NCI-H2107 treated with DMSO at 0.1 percent for 48 hours (cell line): ENCODE measurements at regions not wholly inside any gene's neighbourhood (a gene's known extent, or its start where the extent isn't known, plus 50 kb on each side); places are given as distances from the start of the nearest gene placed in this dataset.

ENCODE experiments used
- DNase-seq: peaks from one replicate; lab custom pipeline; 2025; ENCODE audit not compliant: unreplicated experiment; lab: John Stamatoyannopoulos, UW

DNA sequence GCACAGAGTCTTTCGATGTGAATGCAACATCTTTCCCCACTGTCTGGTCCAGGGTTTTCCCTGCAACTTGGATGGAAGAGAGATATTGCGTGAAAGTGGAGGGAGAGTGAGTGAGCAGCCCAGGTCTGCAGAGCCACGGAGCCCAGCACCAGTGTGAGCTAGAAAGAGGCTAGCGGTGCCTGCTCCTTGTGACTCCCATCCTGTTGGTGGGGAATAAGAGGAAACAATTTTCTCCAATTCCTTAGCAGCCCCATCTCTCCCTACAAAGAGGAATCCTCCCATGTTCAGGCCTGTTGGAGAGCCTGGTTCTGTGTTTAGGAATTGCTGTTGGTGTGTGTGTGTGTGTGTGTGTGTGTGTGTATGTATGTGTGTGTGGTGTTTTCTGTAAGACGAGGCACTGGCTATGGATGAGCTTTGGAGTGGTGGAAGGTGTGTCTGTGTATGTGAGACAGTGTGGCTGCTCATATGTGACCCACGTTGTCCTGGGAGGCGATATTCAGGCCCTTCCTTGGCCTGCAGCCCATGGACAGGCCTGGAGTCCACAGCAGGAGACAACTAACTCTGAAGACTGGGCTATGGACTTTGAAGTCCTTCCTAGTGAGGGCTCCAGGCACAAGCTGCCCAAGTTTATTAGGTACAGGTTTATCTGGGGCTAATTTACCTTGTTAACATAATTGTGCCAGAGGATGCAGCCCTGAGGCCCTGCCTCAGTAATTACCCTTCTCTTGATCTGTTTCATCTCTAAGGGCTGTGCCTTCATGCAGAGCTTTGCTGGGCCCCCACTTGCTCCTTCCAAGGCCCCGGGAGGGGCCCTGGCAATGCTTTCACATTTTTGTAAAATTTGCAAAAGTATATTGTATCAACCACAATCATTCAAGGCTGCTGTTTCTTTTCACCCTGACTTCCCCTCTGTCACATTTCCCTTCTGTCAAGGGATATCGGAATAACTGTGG is 88.6 kb upstream of the HAAO start:
- DNase-seq = no peak

DNA sequence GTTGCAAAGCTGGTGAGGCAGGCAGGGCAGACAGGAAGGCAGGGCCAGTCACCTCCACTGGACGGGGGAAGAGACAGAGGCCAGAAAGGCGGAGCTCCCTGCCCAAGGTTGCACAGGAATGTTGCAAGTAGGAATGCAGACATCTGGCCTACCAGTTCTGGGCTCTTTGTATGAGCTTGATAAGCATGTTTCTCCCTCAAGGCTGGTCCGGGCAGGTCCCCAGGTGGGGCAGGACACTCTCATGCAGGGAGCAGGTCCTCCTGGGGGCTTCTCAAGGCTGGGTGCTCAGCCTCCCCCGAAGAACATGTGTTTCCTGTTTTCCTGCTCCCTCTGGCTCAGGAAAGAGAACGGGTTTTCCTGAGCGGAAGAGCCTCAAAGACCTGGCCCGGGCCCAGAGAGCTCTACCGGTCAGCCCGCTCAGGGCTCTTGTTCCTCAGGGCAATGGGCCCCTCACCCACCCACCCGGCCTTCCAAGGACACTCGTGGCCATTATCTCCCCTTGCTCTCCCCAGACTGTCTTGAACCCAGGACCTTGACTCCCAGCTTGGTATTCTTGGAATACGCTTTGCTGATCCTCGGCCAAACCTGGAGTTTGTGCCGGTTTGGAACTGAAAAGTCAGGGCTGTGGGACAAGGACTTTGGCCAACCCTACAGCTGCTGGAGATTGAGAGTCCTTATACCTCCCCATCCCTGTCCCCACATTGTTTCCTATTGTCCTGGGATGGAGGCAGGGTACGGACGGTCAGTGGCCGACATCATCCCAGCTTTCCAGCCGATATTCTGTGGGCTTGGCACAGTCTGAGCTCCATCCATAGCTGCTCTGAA is 87.7 kb upstream of the HAAO start:
- DNase-seq = no peak

DNA sequence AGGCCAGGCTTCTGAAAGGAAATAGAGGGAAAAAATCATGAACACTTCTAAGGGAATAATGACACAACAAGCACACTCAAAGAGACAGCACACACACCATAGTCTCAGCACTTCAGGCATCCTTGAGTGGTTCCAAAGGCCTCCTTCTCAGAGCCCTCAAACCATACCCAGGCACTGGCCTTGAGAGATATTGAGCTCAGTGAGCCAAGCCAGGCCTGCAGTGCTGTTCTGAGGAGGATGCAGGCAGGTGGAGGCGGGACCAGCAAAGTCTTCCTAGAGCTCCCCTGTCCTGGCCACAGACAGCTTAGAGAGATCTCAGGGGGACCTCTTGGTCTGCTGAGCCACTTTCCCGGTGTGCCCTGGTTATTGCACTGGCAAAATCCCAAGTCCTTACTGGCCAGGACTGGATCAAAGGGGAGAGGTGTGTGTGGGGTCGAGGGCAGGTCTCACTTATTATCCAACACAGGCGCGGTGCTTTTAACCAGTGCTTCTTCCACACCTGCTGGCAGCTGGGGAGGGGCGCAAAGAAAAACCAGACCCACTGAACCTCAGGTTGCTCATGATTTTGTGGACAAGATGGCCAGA is 86.8 kb upstream of the HAAO start:
- DNase-seq = no peak

DNA sequence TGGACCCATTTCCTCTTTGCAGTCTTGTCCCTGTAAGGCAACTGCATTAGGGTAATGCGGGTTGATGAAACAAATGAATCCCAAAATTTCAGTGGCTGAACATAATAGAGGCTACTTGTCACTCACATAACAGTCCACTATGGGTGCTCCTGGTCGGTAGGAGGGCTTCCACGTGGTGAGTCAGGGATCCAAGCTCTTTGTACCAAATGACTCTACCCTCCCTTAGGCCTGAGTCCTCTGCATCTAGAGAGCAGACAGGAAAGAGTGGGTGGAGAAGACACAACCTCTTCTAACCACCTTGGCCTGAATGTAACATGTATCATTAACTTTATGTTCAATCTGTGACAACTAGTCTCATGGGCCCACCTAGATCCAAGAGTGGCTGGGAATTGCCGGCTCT is 86.2 kb upstream of the HAAO start:
- no peak for DNase-seq

DNA sequence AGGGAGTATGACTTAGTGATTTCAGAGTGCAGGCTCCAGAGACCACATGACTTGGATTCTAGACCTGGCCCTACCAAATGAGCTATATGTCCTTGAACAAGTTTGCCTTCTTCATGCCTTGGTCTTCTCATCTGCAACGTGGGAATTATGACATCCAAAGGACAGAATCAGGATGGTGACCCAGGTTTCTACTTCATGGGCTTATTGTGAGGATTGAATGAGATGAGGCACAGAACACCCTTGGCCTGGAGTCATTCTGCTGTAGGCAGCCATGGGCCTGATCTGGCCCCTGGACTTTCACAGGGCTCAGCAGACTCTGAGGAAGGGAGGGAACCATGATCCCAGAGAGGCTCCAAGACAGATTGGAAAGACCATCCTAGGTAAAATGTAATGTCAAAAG is 85.6 kb upstream of the HAAO start:
- DNase-seq = no peak

DNA sequence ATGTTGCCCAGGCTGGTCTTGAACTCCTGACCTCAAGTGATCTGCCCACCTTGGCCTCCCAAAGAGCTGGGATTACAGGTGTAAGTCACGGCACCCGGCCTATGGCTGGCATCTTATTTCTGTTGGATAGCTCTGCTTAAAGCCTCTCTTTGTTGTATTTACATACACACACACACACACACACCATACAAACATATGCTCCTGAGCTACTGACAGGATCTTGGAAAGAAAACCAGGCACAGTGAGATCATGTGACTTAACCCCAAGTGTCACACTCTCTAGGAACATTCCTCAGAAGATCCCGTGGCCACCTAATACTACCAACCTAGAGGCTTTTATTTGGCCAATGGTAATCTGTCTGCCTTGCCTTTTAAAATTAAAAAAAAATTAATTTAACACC is 85.1 kb upstream of the HAAO start:
- no peak for DNase-seq

DNA sequence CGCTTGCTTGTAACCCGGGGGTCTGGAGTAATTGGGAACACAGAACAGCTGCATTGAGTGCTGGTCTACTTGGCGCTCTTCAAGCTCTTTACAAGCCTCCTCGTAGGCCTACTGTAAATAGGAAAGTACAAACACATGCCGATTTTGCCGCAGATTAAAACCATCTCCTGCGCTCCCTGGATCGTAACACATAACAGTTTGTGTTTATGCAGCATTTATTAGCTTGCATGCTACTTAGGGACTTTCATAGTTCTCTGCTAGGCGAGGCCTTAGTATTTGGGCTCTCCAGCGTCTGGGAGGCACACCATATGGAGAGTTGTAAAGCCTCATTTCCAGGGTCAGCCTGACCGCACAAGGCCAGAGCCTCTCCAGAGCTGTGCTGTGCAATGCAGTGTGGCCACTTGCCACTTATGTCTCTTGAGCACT is 84.0 kb upstream of the HAAO start:
- no peak for DNase-seq

DNA sequence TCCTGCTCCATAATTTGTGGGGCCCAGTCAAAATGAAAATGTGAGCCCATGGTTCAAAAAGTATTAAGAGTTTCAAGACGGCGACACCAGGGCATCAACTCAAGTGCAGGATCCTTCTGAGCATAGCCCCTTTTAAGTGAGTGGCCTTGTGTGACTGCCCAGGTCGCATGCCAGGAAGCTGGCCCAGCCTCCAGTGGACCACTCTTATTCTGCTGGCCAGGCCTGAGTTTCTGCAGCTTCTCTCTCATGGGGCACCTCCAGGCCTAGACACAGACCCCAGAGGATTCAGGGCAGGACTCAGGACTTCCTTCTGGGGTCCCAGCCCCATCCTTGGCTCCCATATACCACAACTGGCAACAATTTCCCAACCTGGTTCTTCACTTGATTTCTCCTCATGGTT is 83.5 kb upstream of the HAAO start:
- no peak for DNase-seq

DNA sequence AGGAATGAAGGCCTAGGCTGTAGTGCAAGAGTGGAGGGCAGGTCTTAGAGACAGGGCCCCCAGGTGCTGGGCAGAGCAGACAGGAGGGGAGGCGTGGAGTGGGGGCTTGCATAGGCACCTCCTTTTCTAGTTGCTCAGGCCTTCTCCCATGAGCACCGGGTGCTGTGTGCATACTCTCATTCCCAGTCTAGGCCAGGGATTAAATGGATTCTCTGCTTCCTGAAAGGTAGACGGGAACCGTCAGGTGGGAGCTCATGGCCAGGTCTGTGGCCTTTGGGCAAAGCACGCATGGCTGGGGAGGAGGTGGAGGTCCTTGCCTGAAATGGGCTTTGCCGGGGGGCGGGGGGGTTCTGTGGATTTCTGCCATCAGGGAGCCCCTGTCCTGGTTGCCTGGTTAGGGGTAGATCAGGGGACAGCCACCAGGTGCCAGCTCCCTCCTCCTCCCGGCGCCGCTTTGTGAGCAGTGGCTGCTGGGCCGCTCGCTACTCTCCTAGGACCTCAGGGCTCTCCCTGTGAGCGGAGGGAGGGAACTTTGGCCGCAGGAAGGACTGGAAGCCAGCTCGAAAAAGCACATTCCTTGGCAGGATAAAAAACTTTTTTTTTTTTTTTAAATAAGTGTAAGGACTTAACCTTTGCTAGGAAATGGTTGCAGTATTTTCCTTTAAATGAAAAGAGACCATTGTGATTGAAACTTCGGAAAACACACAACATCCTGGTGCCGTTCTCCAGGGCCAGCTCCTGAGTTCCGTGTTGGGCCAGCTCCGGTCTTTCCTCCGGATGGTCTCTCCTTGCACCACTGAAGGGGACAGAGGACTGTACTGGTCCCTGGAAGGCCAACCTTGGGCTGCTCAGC is 82.8 kb upstream of the HAAO start:
- DNase-seq = no peak

DNA sequence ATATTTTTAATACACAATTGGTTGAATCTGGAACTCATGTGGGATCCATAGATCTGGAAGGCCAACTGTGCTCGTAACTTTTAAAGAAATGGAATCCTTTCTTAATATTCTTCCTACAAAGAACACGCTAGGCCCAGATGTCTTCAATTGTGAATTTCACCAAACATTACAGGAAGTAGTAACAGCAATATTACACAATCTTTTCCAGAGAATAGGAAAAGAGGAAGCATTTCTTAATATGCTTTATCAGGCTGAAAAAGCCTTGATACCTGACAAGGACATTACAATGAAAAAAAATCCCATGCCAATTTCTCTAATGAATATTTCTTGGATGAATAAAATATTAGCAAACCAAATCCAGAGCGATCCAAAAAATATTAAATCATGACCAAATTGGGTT is 80.3 kb upstream of the HAAO start:
- DNase-seq = no peak

DNA sequence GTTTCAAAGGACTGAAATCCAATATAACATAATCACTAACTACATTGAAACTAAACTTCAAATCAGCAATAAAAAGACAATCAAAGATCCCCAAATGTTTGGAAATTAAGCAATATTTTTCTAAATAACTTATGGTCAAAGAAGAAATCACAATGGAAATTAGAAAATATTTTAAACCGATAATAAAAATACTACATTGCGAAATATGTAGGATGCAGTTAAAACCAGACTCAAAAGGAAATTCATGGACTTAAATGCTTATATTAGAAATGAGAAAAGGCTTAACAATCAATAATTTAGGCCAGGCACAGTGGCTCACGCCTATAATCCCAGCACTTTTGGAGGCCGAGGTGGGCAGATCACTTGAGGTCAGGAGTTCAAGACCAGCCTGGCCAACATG is 79.0 kb upstream of the HAAO start:
- DNase-seq = no peak

DNA sequence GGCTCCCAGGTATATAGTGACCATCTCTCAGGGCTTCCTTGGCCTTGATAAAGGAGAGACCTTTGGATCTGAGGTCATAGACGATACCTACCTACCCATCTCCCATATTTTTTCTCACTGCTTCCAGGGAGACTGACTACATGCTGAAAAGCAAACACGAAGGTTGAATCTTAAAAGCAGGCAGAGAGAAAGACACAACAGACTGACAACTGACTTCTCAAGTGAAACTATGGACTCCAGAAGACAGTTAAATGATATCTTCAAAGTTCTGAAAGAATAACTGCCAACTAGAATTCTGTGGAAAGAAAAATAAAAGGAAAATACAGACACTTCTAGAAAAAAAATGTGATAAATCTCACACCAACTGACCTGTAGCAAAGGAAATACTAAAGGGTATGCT is 76.5 kb upstream of the HAAO start:
- DNase-seq = no peak

DNA sequence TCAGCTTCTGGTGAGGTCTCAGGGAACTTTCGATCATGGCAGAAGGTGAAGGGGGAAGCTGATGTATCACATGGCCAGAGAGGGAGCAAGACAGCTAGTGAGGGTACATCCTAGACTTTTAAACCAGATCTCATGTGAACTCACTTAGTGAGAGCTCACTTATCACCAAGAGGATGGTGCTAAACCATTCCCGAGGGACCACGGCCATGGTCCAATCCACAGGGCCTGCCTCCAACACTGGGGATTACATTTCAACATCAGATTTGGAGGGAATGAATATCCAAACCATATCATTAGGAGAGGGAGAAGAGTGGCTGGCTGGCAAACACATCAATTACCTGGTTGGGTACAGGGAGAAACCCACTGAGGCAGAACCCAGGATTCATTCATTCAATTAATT is 75.7 kb upstream of the HAAO start:
- no peak for DNase-seq

DNA sequence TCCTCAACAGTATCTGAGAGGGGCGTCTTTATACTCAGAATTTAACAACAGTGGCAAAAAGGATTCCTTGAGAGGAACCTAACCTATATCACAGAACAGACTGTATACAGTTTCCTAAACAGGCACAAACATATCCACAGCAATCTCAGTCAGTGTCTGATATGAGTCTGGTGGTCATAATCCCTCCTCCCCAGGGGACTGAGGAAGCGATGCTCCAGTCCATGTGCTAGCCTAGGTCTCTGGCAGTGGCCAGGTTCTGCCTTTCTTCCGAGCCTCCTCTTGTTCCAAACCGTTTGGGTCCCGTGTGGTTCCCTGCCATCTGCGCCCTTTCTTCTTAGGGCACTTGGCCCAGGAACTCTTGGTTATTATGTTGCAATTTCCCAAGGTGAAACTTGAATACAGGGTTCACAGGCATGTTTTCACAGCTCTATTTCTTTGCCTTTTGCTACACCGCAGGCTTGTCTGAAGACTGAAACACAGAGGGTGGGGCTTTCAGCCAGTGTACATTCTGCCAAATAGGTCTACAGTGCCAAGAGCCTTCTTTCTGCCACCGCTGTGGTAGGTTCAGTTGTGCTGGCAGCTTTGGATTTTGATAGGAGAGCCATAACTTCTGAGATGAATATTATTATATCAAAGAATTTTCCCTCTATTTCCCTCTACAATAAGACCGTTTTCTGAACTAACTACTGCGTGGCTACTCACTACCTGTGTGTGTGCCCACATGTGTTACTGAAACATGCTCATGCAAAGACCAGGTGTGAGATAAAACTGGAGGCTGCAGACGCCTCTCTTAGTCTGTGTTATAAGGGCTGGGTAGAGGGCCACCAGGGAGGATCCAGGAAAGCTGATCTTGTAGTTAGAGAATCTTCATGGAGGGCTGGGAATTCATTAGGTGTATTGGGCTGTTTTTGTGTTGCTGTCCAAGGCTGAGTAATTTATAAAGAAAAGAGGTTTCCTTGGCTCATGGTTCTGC is 75.0 kb upstream of the HAAO start:
- no peak for DNase-seq

DNA sequence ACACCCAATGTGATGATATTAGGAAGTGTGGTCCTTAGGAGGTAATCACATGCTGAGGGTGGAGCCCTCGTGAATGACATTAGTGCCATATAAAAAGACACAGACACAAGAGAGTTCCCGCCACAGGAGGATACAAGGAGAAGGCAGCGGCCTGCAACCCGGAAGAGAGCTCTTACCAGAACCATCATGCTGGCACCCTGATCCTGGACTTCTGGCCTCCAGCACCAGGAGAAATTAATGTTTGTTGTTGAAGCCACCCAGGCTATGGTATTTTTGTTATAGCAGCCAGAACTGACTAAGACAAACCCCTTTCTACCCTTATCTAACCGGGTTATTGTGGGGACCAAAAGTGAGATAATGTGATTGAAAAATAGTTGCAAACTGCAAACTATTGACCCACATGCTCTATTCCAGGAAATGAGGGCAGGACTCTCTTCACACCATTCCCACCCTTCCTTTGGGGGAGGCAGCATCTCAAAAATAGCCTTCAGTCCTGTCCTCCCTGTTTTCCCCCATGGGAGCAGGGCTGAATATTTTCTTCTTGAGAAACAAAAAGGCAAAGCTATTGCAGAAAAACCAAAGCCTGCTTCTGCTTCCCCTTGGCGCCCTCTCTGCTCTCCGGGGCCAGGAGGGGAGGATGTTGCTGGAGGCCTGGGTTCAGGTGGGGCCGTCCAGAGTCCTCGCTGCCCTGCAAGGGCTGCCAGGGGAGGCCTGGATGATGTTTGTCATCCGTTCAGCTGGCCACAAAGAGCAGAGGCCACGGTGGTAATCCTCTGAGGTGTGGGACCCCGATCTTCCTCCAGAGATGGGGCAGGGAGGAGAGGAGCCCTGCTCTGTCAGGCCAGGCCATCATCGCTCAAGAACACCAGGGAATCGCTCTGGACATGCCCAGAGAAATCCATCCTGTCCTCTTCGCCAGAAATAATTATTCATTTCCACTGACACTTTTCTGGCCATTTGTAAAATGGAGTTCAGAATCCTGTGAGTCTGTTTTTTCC is 73.8 kb upstream of the HAAO start:
- no peak for DNase-seq

DNA sequence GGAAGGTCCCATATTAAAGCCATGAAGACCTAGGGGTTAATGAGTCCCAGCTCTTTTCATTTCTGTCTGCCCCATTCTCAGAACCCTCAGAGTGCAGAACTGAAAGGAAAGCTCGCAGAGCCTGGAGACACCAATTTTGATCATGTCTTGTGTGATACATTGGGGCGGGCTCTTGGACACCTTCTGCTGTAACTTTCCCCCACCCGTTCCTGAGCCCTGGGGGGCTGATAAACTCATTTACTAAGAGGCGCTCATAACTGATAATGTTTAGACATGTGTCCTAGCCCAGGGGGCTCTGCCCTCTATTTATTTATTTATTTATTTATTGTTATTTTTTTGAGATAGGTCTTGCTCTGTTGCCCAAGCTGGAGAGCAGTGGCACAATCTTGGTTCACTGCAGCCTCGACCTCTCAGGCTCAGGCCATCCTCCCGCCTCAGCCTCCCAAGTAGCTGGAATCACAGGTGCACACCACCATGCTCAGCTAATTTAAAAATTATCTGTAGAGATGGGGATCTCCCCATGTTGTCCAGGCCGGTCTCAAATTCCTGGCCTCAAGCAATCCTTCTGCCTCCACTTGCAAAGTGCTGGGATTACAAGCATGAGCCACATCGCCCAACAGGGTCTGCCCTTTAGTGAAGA is 72.4 kb upstream of the HAAO start:
- no peak for DNase-seq

DNA sequence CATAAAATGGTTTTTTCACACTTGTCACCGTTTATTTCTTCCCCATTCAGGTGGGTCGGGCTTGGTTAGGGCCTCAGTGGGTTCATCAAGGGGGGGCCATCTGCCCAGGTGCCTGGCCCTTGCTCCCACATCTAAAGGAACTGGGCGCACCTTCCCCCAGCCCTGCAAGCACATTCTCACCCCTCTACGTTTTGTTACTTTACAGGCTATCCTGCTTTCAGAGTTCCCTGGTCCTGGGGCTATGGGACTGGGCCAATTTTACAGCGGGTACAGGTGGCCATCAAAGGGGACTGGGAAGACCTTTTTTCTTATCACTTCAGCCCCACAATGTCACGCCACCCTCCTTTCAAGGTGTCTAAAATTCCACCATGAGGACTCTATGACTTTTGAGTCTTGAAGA is 71.8 kb upstream of the HAAO start:
- DNase-seq = no peak

DNA sequence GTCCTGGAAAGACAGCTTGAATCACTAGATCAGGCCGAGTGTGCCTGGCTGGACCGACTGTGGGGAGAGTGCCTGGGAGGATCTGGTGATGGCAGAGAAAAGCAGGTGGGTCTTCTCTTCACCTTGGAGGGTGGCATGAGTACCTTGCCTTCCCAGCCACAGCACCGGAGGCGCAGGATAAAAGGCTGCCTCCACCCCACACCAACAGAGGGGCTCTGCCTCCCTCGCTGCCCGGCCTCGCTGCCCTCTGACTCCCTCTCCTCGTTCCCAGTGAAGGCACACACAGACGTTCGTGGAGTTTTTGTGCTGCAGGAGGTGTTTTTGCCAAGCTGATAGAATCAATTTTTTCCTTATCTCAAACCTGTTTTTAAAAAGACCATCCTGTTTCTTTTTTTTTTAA is 71.4 kb upstream of the HAAO start:
- no peak for DNase-seq
